ENCODE measurements at regions not wholly inside any gene's neighbourhood (a gene's known extent, or its start where the extent isn't known, plus 50 kb on each side); places are given as distances from the start of the nearest gene placed in this dataset.

DNA sequence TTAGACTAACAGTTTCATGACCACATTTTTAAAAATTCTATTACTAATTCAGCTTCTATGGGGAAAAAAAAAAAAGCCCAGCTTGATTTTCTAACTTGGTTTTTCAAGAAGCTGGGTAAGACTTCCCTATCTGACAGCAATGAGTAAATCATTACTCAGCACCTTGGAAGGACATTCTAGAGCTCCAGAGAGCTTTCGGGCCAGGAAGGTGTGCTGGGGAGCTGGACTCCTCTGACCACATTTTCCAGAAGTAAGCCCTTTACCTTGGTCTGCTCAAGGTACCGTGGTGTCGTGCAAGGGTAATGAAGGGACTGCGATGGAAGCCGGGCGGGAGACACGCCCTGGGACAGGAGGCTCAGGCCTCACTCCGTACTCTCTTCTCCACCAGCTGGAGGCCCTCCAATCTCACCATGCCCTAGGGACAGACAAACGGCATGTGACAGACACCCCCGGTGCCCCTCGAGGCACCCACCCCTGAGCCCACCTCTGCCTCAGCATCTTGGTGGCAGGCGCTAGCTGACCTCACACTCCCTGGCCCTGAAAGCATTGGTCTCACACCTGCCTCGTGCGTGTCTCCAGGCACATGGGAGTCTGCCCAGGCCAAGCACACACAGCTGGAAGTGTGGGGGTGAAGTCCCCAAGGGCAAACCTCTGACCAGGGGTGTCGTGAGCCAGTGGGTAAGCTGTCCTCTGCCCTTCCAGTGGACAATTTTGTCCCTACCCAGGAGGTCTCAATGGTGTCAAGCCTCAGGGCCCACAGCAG, 152.1 kb downstream of the OAT start:
- Mint-ChIP-seq H3K9me3 (no peaks in the 10 kb centered on the region), H3K4me1 (peaks cover 5% of the 10 kb centered on the region), H3K27me3 (ENCODE audit: low read depth) (peaks cover 28% of the 10 kb centered on the region), H3K27ac (no peak overlapping the region), H3K36me3 (ENCODE audit: low read depth) (no peaks in the 10 kb centered on the region), H3K4me3 (no peak overlapping the region)
- TF ChIP-seq, protein P1, sequence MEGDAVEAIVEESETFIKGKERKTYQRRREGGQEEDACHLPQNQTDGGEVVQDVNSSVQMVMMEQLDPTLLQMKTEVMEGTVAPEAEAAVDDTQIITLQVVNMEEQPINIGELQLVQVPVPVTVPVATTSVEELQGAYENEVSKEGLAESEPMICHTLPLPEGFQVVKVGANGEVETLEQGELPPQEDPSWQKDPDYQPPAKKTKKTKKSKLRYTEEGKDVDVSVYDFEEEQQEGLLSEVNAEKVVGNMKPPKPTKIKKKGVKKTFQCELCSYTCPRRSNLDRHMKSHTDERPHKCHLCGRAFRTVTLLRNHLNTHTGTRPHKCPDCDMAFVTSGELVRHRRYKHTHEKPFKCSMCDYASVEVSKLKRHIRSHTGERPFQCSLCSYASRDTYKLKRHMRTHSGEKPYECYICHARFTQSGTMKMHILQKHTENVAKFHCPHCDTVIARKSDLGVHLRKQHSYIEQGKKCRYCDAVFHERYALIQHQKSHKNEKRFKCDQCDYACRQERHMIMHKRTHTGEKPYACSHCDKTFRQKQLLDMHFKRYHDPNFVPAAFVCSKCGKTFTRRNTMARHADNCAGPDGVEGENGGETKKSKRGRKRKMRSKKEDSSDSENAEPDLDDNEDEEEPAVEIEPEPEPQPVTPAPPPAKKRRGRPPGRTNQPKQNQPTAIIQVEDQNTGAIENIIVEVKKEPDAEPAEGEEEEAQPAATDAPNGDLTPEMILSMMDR (IDR thresholded peaks at IDR 0.05; ENCODE audit: unreplicated experiment in 3 of 3) = no peak

DNA sequence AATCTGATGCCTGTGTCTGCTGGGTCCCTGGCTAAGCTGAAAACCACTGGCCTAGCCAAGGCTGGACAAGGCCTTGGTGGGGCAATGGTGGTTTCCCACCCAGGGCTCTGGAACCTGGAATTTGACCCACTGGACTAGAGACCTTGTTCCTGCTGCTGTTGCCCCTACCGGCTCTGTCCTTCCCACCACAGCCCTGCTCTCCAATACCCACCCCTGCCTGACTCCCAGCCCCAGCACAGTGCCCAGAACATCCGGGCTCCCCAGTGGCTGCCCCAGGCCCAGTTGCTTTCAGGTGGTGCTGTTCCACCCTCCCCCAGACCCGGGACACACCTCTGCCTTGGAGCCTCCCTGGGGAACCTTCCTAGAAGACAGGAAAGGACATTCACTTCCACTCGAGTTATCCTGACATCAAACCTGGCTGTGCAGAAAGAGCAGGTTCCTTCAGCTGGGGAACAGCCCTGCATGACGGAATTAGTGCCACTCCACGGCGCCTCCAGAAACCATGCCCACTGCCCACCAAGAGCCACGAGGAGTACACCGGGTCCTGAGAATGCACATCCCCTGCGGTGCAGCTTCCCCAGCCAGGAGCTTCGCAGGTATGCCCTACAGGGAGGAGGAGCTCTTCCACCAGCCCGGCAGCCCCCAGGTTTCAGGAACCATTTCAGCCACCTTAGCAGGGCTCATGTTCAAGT, 152.8 kb downstream of the OAT start:
- Mint-ChIP-seq H3K27ac (no peak overlapping the region), H3K4me1 (peaks cover 5% of the 10 kb centered on the region), H3K9me3 (no peaks in the 10 kb centered on the region), H3K4me3 (no peak overlapping the region), H3K36me3 (ENCODE audit: low read depth) (no peaks in the 10 kb centered on the region), H3K27me3 (ENCODE audit: low read depth) (peaks cover 24% of the 10 kb centered on the region)
- TF ChIP-seq, protein P1 (IDR thresholded peaks at IDR 0.05; ENCODE audit: unreplicated experiment in 3 of 3) = no peak

DNA sequence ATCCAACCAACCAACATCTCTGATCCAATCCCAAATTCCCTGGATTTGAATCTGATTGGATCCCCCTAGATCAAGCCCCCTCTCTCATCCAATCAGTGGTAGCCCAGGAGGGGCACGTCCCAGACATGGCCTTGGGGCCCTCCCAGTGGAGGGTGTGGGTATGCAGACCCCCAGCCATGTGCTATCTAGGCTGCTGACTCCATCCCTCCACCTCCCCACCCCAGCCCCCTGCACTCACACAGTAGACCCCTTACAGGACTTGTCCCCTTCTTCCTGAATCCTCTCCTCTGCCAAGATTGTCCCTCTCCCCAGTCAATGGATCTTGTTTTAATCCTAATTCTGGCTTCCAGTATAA, 153.4 kb downstream of the OAT start:
- Mint-ChIP-seq H3K4me3 (no peak overlapping the region), H3K27me3 (ENCODE audit: low read depth) (peaks cover 24% of the 10 kb centered on the region), H3K36me3 (ENCODE audit: low read depth) (no peaks in the 10 kb centered on the region), H3K4me1 (peaks cover 5% of the 10 kb centered on the region), H3K9me3 (no peaks in the 10 kb centered on the region), H3K27ac (no peak overlapping the region)
- TF ChIP-seq, protein P1 (IDR thresholded peaks at IDR 0.05; ENCODE audit: unreplicated experiment in 3 of 3) = no peak

DNA sequence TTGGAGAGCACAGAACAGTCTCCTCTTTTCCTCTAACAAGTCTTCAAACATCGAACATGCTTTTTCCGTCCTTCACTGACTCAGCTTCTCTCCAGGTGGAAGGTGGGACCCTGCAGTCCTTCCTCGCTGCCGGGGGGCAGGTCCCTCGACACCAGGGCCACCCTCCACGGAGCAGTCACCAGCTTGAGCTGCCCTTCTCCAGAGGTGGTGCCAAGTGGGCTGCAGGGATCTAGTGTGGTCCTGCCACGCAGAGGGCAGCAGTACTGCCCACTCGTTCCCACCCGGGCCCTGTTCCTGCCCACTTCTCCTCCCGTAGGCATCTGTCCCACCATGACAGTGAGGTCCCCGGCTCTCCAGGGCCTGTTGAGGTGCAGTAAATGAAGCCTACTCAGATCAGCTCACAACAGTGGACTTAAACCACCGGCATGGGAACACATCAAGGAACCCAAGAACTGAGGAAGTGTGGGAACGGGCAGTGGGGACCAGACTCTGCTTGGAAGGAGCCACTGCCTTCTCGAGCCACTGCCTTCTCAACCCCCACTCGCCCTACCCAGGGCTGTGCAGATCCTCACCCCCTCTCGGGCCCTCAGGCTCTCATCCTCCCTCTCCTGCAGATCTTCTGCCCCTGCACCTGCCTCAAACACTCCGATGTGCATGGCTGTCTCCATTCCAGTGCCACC, 153.9 kb downstream of the OAT start:
- H3K4me3 Mint-ChIP-seq = no peak overlapping the region
- H3K27ac Mint-ChIP-seq = no peak overlapping the region
- TF ChIP-seq, protein P1 (IDR thresholded peaks at IDR 0.05; ENCODE audit: unreplicated experiment in 3 of 3) = no peak
- H3K9me3 Mint-ChIP-seq = no peaks in the 10 kb centered on the region
- no peaks in the 10 kb centered on the region for H3K36me3 Mint-ChIP-seq (ENCODE audit: low read depth)
- H3K4me1 Mint-ChIP-seq = peaks cover 5% of the 10 kb centered on the region
- peaks cover 20% of the 10 kb centered on the region for H3K27me3 Mint-ChIP-seq (ENCODE audit: low read depth)

DNA sequence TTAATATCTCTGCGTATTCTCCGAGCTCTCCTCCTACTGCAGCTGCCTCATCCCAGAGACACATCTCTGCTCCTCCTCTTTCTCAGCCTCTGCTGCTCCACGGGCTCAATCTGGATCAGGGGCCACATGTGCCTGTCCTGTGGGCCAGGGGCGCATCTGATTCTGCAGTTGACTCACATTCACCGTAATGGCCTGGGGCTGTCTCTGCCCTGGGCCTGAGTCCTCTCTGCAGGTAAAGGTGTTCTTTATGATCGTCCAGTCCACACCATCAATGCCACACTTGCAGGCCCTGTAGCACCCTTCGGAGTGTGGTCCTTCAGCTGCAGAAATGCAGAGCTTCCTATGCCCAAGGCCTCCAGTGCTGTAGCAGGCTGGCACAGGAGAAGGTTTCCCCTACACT, 154.5 kb downstream of the OAT start:
- Mint-ChIP-seq H3K4me3 (no peak overlapping the region), H3K9me3 (no peaks in the 10 kb centered on the region), H3K27me3 (ENCODE audit: low read depth) (peaks cover 18% of the 10 kb centered on the region), H3K36me3 (ENCODE audit: low read depth) (no peaks in the 10 kb centered on the region), H3K4me1 (peaks cover 5% of the 10 kb centered on the region), H3K27ac (no peak overlapping the region)
- TF ChIP-seq, protein P1 (IDR thresholded peaks at IDR 0.05; ENCODE audit: unreplicated experiment in 3 of 3) = no peak

Measured in nephron (organoid).